H1 (cell line): ENCODE measurements at regions not wholly inside any gene's neighbourhood (a gene's known extent, or its start where the extent isn't known, plus 50 kb on each side); places are given as distances from the start of the nearest gene placed in this dataset.

Experiments
- CTCF ChIA-PET: fragments of 300-600 bp; sonication (Branson Sonifier 250); formaldehyde crosslinking; loops from one replicate; lab custom pipeline; 2021; ENCODE audit not compliant: partially characterized antibody; lab: Charles Lee
- POLR2A ChIA-PET: fragments of 300-600 bp; sonication (Branson Sonifier 250); formaldehyde crosslinking; loops from one replicate; lab custom pipeline; 2021; ENCODE audit warnings: inconsistent platforms; ENCODE audit not compliant: partially characterized antibody; lab: Charles Lee
- DNase-seq, 2 experiments: peaks; one replicate each; pipeline versions ENCODE4 v3.0.0 to v3.0.0-alpha.2; 2010 to 2022; ENCODE audit warnings: low spot score in 2 of 2, low read depth in 1 of 2, mixed read lengths in 1 of 2
- FAIRE-seq: peaks from 2 replicates; lab custom pipeline; 2011; peaks lifted over from hg19 to GRCh38; lab: Jason Lieb, UNC
- H2AFZ ChIP-seq: 2 replicates; pipeline ENCODE4 v1.8.1; 2012; ENCODE audit warnings: low read length, inconsistent platforms
- H2AK5ac ChIP-seq: 2 replicates; pipeline ENCODE4 v1.6.1; 2013; ENCODE audit warnings: low read depth, low read length
- H2BK120ac ChIP-seq: replicated peaks from 2 replicates; pipeline ENCODE3; 2013; ENCODE audit warnings: low read depth, low read length, inconsistent platforms
- H2BK12ac ChIP-seq: 2 replicates; pipeline ENCODE4 v1.6.1; 2013; ENCODE audit warnings: low read depth, low read length
- H2BK15ac ChIP-seq: 2 replicates; pipeline ENCODE4 v1.6.1; 2013; ENCODE audit warnings: low read length
- H2BK20ac ChIP-seq: 2 replicates; pipeline ENCODE4 v1.6.1; 2013; ENCODE audit warnings: low read length
- H2BK5ac ChIP-seq: 2 replicates; pipeline ENCODE4 v1.6.1; 2013; ENCODE audit warnings: low read depth, low read length
- H3K14ac ChIP-seq: 2 replicates; pipeline ENCODE4 v1.6.1; 2013; ENCODE audit warnings: inconsistent platforms; ENCODE audit not compliant: insufficient read length
- H3K18ac ChIP-seq: 2 replicates; pipeline ENCODE4 v1.6.1; 2013; ENCODE audit warnings: low read length; ENCODE audit errors: extremely low read depth
- H3K23ac ChIP-seq: 2 replicates; pipeline ENCODE4 v1.6.1; 2013; ENCODE audit warnings: inconsistent platforms; ENCODE audit not compliant: insufficient read length
- H3K23me2 ChIP-seq: 2 replicates; pipeline ENCODE4 v1.6.1; 2013; ENCODE audit warnings: low read depth, low read length
- H3K27ac ChIP-seq: 2 replicates; pipeline ENCODE4 v1.6.1; 2011; ENCODE audit warnings: low read depth, low read length, inconsistent platforms
- H3K27me3 ChIP-seq, 4 experiments: replicated peaks in 1 of 4; 1 replicate in 1 of 4; 2 replicates in 3 of 4; pipeline versions ENCODE4 v1.6.1 to v1.8.1; 2011 to 2013; ENCODE audit warnings: low read length in 3 of 4, mild to moderate bottlenecking in 3 of 4, inconsistent platforms in 2 of 4, mixed read lengths in 2 of 4, moderate library complexity in 1 of 4; ENCODE audit not compliant: control insufficient read depth in 3 of 4, insufficient read depth in 3 of 4; ENCODE audit errors: extremely low read depth in 1 of 4
- H3K36me3 ChIP-seq, 4 experiments: 2 replicates each; pipeline versions ENCODE4 v1.6.1 to v1.8.1; 2011 to 2013; ENCODE audit warnings: mild to moderate bottlenecking in 4 of 4, low read length in 3 of 4, moderate library complexity in 2 of 4, control low read depth in 1 of 4, inconsistent platforms in 1 of 4; ENCODE audit not compliant: insufficient read depth in 4 of 4, control insufficient read depth in 2 of 4
- H3K4ac ChIP-seq: replicated peaks from 2 replicates; pipeline ENCODE3; 2013; ENCODE audit warnings: low read length, low read depth, mixed read lengths, inconsistent platforms; ENCODE audit not compliant: insufficient read length
- H3K4me1 ChIP-seq, 4 experiments: replicated peaks in 1 of 4; 1 replicate in 1 of 4; 2 replicates in 3 of 4; pipeline versions ENCODE4 v1.6.1 to v1.8.1; 2011 to 2013; ENCODE audit warnings: low read length in 3 of 4, inconsistent platforms in 2 of 4, mixed read lengths in 1 of 4; ENCODE audit not compliant: insufficient read depth in 4 of 4, control insufficient read depth in 3 of 4
- H3K4me2 ChIP-seq, 2 experiments: 2 replicates each; pipeline versions ENCODE4 v1.6.1 to v1.8.1; 2011 to 2013; ENCODE audit warnings: low read depth in 2 of 2, low read length in 2 of 2, control low read depth in 1 of 2, inconsistent platforms in 1 of 2, mild to moderate bottlenecking in 1 of 2; ENCODE audit not compliant: insufficient read depth in 1 of 2
- H3K4me3 ChIP-seq, 4 experiments: fragments of 200-600, 300-600 bp in 1 of 4; sonication (generic), shearing (Covaris generic), sonication (Bioruptor Twin) in 1 of 4; 2 replicates each; pipeline versions ENCODE4 v1.5.1 to v1.8.1; 2011 to 2016; ENCODE audit warnings: low read length in 4 of 4, low read depth in 3 of 4, control low read depth in 2 of 4, inconsistent platforms in 2 of 4, mild to moderate bottlenecking in 2 of 4, mixed read lengths in 1 of 4, moderate library complexity in 1 of 4; ENCODE audit not compliant: insufficient read depth in 2 of 4; ENCODE audit errors: extremely low read depth in 1 of 4
- H3K56ac ChIP-seq: replicated peaks from 2 replicates; pipeline ENCODE3; 2013; ENCODE audit warnings: low read depth, mild to moderate bottlenecking, mixed read lengths, low read length, inconsistent platforms; ENCODE audit not compliant: insufficient read length
- H3K79me1 ChIP-seq: 2 replicates; pipeline ENCODE4 v1.6.1; 2013; ENCODE audit warnings: low read depth, low read length, control low read depth
- H3K79me2 ChIP-seq, 2 experiments: 2 replicates each; pipeline versions ENCODE4 v1.6.1 to v1.8.1; 2012 to 2013; ENCODE audit warnings: low read length in 2 of 2, mild to moderate bottlenecking in 2 of 2, inconsistent platforms in 1 of 2; ENCODE audit not compliant: insufficient read depth in 2 of 2, control insufficient read depth in 1 of 2
- H3K9ac ChIP-seq, 4 experiments: replicated peaks in 1 of 4; 1 replicate in 1 of 4; 2 replicates in 3 of 4; pipeline versions ENCODE4 v1.6.1 to v1.8.1; 2011 to 2013; ENCODE audit warnings: low read depth in 3 of 4, low read length in 3 of 4, control low read depth in 2 of 4, mild to moderate bottlenecking in 2 of 4, moderate library complexity in 2 of 4, inconsistent platforms in 1 of 4; ENCODE audit errors: extremely low read depth in 1 of 4
- H3K9me3 ChIP-seq, 2 experiments: 2 replicates each; pipeline versions ENCODE4 v1.6.1 to v1.8.1; 2012 to 2013; ENCODE audit warnings: mild to moderate bottlenecking in 2 of 2, moderate library complexity in 2 of 2, control low read depth in 1 of 2, inconsistent platforms in 1 of 2, low read depth in 1 of 2, low read length in 1 of 2, mixed read lengths in 1 of 2; ENCODE audit not compliant: insufficient read depth in 2 of 2
- H4K20me1 ChIP-seq, 2 experiments: replicated peaks in 1 of 2; 2 replicates each; pipeline versions ENCODE3 to v1.8.1; 2011 to 2013; ENCODE audit warnings: inconsistent platforms in 2 of 2, low read length in 2 of 2, mild to moderate bottlenecking in 1 of 2; ENCODE audit not compliant: insufficient read depth in 2 of 2, control insufficient read depth in 1 of 2
- H4K5ac ChIP-seq: 2 replicates; pipeline ENCODE4 v1.6.1; 2013; ENCODE audit warnings: low read length, low read depth, mixed read lengths, inconsistent platforms; ENCODE audit not compliant: insufficient read length
- H4K8ac ChIP-seq: 2 replicates; pipeline ENCODE4 v1.8.0; 2013; ENCODE audit warnings: mild to moderate bottlenecking, moderate library complexity, low read length, inconsistent platforms; ENCODE audit not compliant: insufficient read depth; ENCODE audit errors: extremely low read depth
- H4K91ac ChIP-seq: replicated peaks from 2 replicates; pipeline ENCODE3; 2013; ENCODE audit warnings: low read length, mixed read lengths, inconsistent platforms; ENCODE audit not compliant: insufficient read length
- CEBPB ChIP-seq: IDR thresholded peaks from 2 replicates; pipeline ENCODE4 v1.6.1; 2012; ENCODE audit warnings: low read depth, low read length
- CREB1 ChIP-seq: IDR thresholded peaks from 2 replicates; pipeline ENCODE4 v1.6.1; 2012; ENCODE audit warnings: inconsistent platforms
- CTBP2 ChIP-seq: IDR thresholded peaks from 2 replicates; pipeline ENCODE4 v1.7.0; 2011; ENCODE audit warnings: borderline replicate concordance, mild to moderate bottlenecking, moderate library complexity, mixed read lengths, low read length; ENCODE audit not compliant: insufficient read depth, insufficient read length
- GABPA ChIP-seq: IDR thresholded peaks from 2 replicates; pipeline ENCODE4 v1.6.1; 2011; ENCODE audit warnings: mild to moderate bottlenecking, low read length, moderate library complexity, borderline replicate concordance; ENCODE audit not compliant: insufficient read depth
- HDAC2 ChIP-seq, 2 experiments: fragments of 300-600 bp in 1 of 2; sonication (generic) in 1 of 2; IDR thresholded peaks; 2 replicates each; pipeline ENCODE4 v1.6.1; 2011 to 2012; ENCODE audit warnings: low read depth in 2 of 2, low read length in 2 of 2, mild to moderate bottlenecking in 2 of 2, moderate library complexity in 2 of 2, borderline replicate concordance in 1 of 2, inconsistent platforms in 1 of 2
- MAFK ChIP-seq: IDR thresholded peaks from 2 replicates; pipeline ENCODE4 v1.6.1; 2012; ENCODE audit warnings: low read depth, mild to moderate bottlenecking, improper control_type of control experiment, low read length
- NANOG ChIP-seq: IDR thresholded peaks from 2 replicates; pipeline ENCODE4 v1.6.1; 2011; ENCODE audit warnings: low read length, low read depth, mild to moderate bottlenecking, inconsistent platforms; ENCODE audit not compliant: insufficient read depth, poor library complexity, severe bottlenecking
- RXRA ChIP-seq: IDR thresholded peaks from 2 replicates; pipeline ENCODE4 v1.6.1; 2011; ENCODE audit warnings: low read depth, mild to moderate bottlenecking, low read length, moderate library complexity; ENCODE audit not compliant: insufficient read depth
- SAP30 ChIP-seq: fragments of 300-600 bp; sonication (generic); IDR thresholded peaks from 2 replicates; pipeline ENCODE4 v1.7.1; 2012; ENCODE audit warnings: low read length, moderate library complexity, mild to moderate bottlenecking, inconsistent platforms; ENCODE audit not compliant: insufficient read depth, insufficient replicate concordance
- SP4 ChIP-seq: IDR thresholded peaks from 2 replicates; pipeline ENCODE4 v1.6.1; 2012; ENCODE audit warnings: low read length, inconsistent platforms
- TBP ChIP-seq: IDR thresholded peaks from 2 replicates; pipeline ENCODE4 v1.6.1; 2011; ENCODE audit warnings: low read depth, low read length, improper control_type of control experiment
- TCF12 ChIP-seq: IDR thresholded peaks from 2 replicates; pipeline ENCODE4 v1.6.1; 2011; ENCODE audit warnings: low read depth, mild to moderate bottlenecking, low read length
- WGBS, 2 experiments: shearing (Covaris generic) in 1 of 2; methylation state at CpG; one replicate each; pipeline versions ENCODE4 v1.1.6 to v1.1.7; 2013 to 2015; ENCODE audit warnings: low lambda C conversion rate in 2 of 2, mixed read lengths in 2 of 2, inconsistent platforms in 1 of 2, low coverage in 1 of 2, missing lambda C conversion rate in 1 of 2; ENCODE audit not compliant: insufficient replicate concordance in 2 of 2, insufficient coverage in 1 of 2, insufficient read length in 1 of 2; ENCODE audit errors: extremely low coverage in 1 of 2, missing lambda C conversion rate in 1 of 2; 5-methylcytosine and 5-hydroxymethylcytosine counted together
- TF ChIP-seq, protein P1 (sequence below): IDR thresholded peaks from 2 replicates; pipeline ENCODE4 v1.6.1; 2012; ENCODE audit warnings: inconsistent platforms
- TF ChIP-seq, protein P2 (sequence below): IDR thresholded peaks from 2 replicates; pipeline ENCODE4 v1.6.1; 2012; ENCODE audit warnings: inconsistent platforms

DNA sequence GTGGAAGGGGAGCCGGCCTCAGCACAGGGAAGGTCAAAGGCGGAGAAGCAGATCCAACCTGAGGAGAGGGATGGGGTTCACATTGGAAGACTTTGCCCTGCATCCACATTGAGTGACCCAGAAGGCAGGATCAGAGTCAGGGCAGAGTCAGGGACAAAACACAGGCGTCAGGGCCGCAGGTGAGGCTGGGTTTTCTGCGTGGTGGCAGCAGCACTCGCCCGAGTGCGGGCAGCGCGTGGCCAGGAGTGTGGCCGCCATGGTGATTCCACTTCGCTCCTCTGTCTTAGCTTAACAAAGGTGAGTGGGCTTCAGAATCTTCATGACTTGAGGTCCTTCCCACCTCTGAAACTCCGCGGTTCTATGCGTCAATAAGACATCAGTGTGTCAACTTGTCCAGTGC lies 476.9 kb upstream of the SMIM21 start:
- Histone ChIP-seq H3K4me2 (no peak overlapping the region), H3K9me3 (no peaks in the 10 kb centered on the region), H2AK5ac (no peak overlapping the region), H2BK12ac (no peak overlapping the region), H2BK20ac (no peak overlapping the region), H2BK15ac (no peak overlapping the region), H2BK5ac (no peak overlapping the region), H2BK120ac (no peak overlapping the region), H3K18ac (no peak overlapping the region), H4K20me1 (no peaks in the 10 kb centered on the region), H3K27me3 (no peaks in the 10 kb centered on the region), H4K5ac (no peak overlapping the region), H3K14ac (no peak overlapping the region), H3K4me1 (no peaks in the 10 kb centered on the region; a peak in 1 of 7 replicates), H3K56ac (no peak overlapping the region), H4K91ac (no peak overlapping the region), H2AFZ (0 out of 2 replicates have a peak overlapping the region, but pooled peaks have one; percentile 90), H3K23ac (no peak overlapping the region), H3K36me3 (no peaks in the 10 kb centered on the region), H3K27ac (no peak overlapping the region), H3K23me2 (no peaks in the 10 kb centered on the region), H3K79me2 (no peaks in the 10 kb centered on the region), H3K9ac (no peak overlapping the region), H3K4me3 (no peak overlapping the region), H4K8ac (no peak overlapping the region), H3K79me1 (no peaks in the 10 kb centered on the region), H3K4ac (no peak overlapping the region)
- POLR2A ChIA-PET = no interaction called here
- 96% methylated on average over 15 of the region's 15 CpGs; no CpG with 5 or more reads in 1 of the 2 experiments for WGBS, 2 experiments
- FAIRE-seq = no peak
- CTCF ChIA-PET = no interaction called here
- no peak for DNase-seq
- TF ChIP-seq, protein P1, sequence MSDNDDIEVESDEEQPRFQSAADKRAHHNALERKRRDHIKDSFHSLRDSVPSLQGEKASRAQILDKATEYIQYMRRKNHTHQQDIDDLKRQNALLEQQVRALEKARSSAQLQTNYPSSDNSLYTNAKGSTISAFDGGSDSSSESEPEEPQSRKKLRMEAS = no peak
- TF ChIP-seq CREB1 (no peak), MAFK (no peak), CEBPB (no peak), SAP30 (no peak), TBP (no peak), SP4 (no peak), GABPA (no peak), RXRA (no peak), NANOG (no peak), HDAC2 (IDR thresholded peaks at IDR 0.05; ENCODE audit: borderline replicate concordance in 1 of 2, low read depth in 2 of 2, low read length in 2 of 2) (no peak), TCF12 (no peak), CTBP2 (no peak)
- TF ChIP-seq, protein P2, sequence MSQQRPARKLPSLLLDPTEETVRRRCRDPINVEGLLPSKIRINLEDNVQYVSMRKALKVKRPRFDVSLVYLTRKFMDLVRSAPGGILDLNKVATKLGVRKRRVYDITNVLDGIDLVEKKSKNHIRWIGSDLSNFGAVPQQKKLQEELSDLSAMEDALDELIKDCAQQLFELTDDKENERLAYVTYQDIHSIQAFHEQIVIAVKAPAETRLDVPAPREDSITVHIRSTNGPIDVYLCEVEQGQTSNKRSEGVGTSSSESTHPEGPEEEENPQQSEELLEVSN = no peak
